HepG2 (cell line): ENCODE measurements at regions not wholly inside any gene's neighbourhood (a gene's known extent, or its start where the extent isn't known, plus 50 kb on each side); places are given as distances from the start of the nearest gene placed in this dataset.

Experiments used
- ATAC-seq: fragments of 200-7000 bp; cut with Tn5 transposase; 3 replicates; pipeline ENCODE4 v1.9.1; 2020; ENCODE audit warnings: mild to moderate bottlenecking, moderate library complexity
- BruUV-seq: library from RNA; stranded (reverse); fragments of 400-500 nt; replicated peaks from 2 replicates; lab custom pipeline; 2021; lab: Mats Ljungman, UMichigan
- CTCF ChIA-PET: fragments of 300-600 bp; formaldehyde crosslinking; extraction: SDS; loops from one replicate; lab custom pipeline; 2021; ENCODE audit warnings: low total read pairs, inconsistent platforms, low intra/inter-chr PET ratio; lab: Yijun Ruan, JAX
- POLR2A ChIA-PET: fragments of 350-600 bp; sonication (Branson Sonifier 250); formaldehyde crosslinking; loops from one replicate; lab custom pipeline; 2020; ENCODE audit warnings: antibody characterized with exemption, inconsistent platforms; lab: Yijun Ruan, JAX
- DNase-seq: peaks from one replicate; pipeline ENCODE4 v3.0.0-alpha.2; 2015; ENCODE audit warnings: low spot score
- FAIRE-seq: peaks from 3 replicates; lab custom pipeline; 2011; peaks lifted over from hg19 to GRCh38; lab: Jason Lieb, UNC
- H2AFZ ChIP-seq: one replicate; pipeline ENCODE4 v1.6.1; 2011; ENCODE audit warnings: low read length, inconsistent platforms
- H3K27ac ChIP-seq: fragments of 300-600 bp; 3 replicates; pipeline ENCODE4 v1.8.0; 2011; ENCODE audit warnings: mixed run types, mild to moderate bottlenecking, mixed read lengths, low read length, inconsistent platforms; ENCODE audit not compliant: insufficient read depth; ENCODE audit errors: extremely low read length
- H3K27me3 ChIP-seq, 2 experiments: fragments of 200-600 bp in 1 of 2; 2 replicates in 1 of 2; 3 replicates in 1 of 2; pipeline versions ENCODE4 v1.6.0 to v1.8.0; 2011; ENCODE audit warnings: low read length in 2 of 2, mild to moderate bottlenecking in 2 of 2, moderate library complexity in 2 of 2, inconsistent platforms in 1 of 2; ENCODE audit not compliant: insufficient read depth in 2 of 2, control insufficient read depth in 1 of 2
- H3K36me3 ChIP-seq, 2 experiments: fragments of 200-600 bp in 1 of 2; replicated peaks in 1 of 2; 2 replicates in 1 of 2; 3 replicates in 1 of 2; pipeline versions ENCODE4 v1.5.1 to v1.8.0; 2011; ENCODE audit warnings: low read length in 2 of 2, inconsistent platforms in 1 of 2; ENCODE audit not compliant: insufficient read depth in 2 of 2, control insufficient read depth in 1 of 2
- H3K4me1 ChIP-seq: 2 replicates; pipeline ENCODE4 v1.5.1; 2012; ENCODE audit warnings: low read length, inconsistent platforms; ENCODE audit not compliant: insufficient read depth
- H3K4me2 ChIP-seq: 2 replicates; pipeline ENCODE4 v1.6.0; 2011; ENCODE audit warnings: low read depth, low read length, inconsistent platforms
- H3K4me3 ChIP-seq, 3 experiments: fragments of 200-600 bp in 1 of 3; sonication (generic), shearing (Covaris generic) in 1 of 3; replicated peaks in 1 of 3; 2 replicates each; pipeline ENCODE4 v1.5.1; 2011 to 2016; ENCODE audit warnings: low read length in 3 of 3, inconsistent platforms in 2 of 3, low read depth in 2 of 3, mild to moderate bottlenecking in 2 of 3, control low read depth in 1 of 3, mixed read lengths in 1 of 3; ENCODE audit not compliant: insufficient read depth in 1 of 3
- H3K79me2 ChIP-seq: one replicate; pipeline ENCODE4 v1.6.1; 2011; ENCODE audit warnings: low read length, inconsistent platforms; ENCODE audit not compliant: insufficient read depth
- H3K9ac ChIP-seq: 2 replicates; pipeline ENCODE4 v1.6.0; 2011; ENCODE audit warnings: mild to moderate bottlenecking, low read depth, low read length, inconsistent platforms; ENCODE audit not compliant: insufficient read depth
- H3K9me3 ChIP-seq: 2 replicates; pipeline ENCODE4 v1.5.1; 2012; ENCODE audit warnings: mild to moderate bottlenecking, low read length
- H4K20me1 ChIP-seq: 2 replicates; pipeline ENCODE4 v1.6.0; 2011; ENCODE audit warnings: inconsistent platforms, mild to moderate bottlenecking, low read length, moderate library complexity; ENCODE audit not compliant: insufficient read depth
- CREM ChIP-seq, 2 experiments: sonication (generic) in 1 of 2; formaldehyde crosslinking in 1 of 2; IDR thresholded peaks; 2 replicates each; pipeline versions ENCODE4 v1.4.0 to v1.6.1; 2016 to 2020; ENCODE audit warnings: antibody characterized with exemption in 1 of 2, mild to moderate bottlenecking in 1 of 2, missing genetic modification reagents in 1 of 2
- MIXL1 ChIP-seq: IDR thresholded peaks from 2 replicates; pipeline ENCODE4 v1.6.1; 2016
- MYNN ChIP-seq: sonication (generic); formaldehyde crosslinking; IDR thresholded peaks from 2 replicates; pipeline ENCODE4 v1.4.0; 2020; ENCODE audit warnings: mild to moderate bottlenecking, low read depth, missing genetic modification reagents
- NFKB2 ChIP-seq: sonication (generic); formaldehyde crosslinking; IDR thresholded peaks from 2 replicates; pipeline ENCODE4 v1.4.0; 2020; ENCODE audit warnings: missing genetic modification reagents, borderline replicate concordance
- NR2F2 ChIP-seq: IDR thresholded peaks from 2 replicates; pipeline ENCODE4 v1.6.1; 2012; ENCODE audit warnings: low read depth, inconsistent platforms, borderline replicate concordance
- SALL1 ChIP-seq: sonication (generic); formaldehyde crosslinking; IDR thresholded peaks from 2 replicates; pipeline ENCODE4 v1.8.0; 2022; ENCODE audit warnings: mild to moderate bottlenecking, missing genetic modification reagents
- TP53 ChIP-seq: sonication (generic); formaldehyde crosslinking; conservative IDR thresholded peaks from 2 replicates; pipeline ENCODE4 v1.4.0; 2020; ENCODE audit warnings: missing genetic modification reagents
- ZNF746 ChIP-seq: sonication (generic); formaldehyde crosslinking; IDR thresholded peaks from 2 replicates; pipeline ENCODE4 v1.8.0; 2022; ENCODE audit warnings: mild to moderate bottlenecking, missing genetic modification reagents
- ZNF775 ChIP-seq: sonication (generic); formaldehyde crosslinking; IDR thresholded peaks from 2 replicates; pipeline ENCODE4 v1.4.0; 2020; ENCODE audit warnings: missing genetic modification reagents, mild to moderate bottlenecking, moderate library complexity, borderline replicate concordance
- WGBS: methylation state at CpG from one replicate; pipeline ENCODE4 v1.1.6; 2017; ENCODE audit warnings: low lambda C conversion rate; 5-methylcytosine and 5-hydroxymethylcytosine counted together
- in situ Hi-C: cut with HindIII; loops from 2 replicates; pipeline ENCODE4 v1.10.0; 2017; ENCODE audit warnings: low pct_unique_long_range_greater_than_20kb; ENCODE audit not compliant: extremely low pct_ligation_motif_present
- intact Hi-C: fragments of 100-400 bp; cut with micrococcal nuclease; formaldehyde crosslinking; loops from one replicate; pipeline ENCODE4 v1.10.0; 2022; ENCODE audit not compliant: unreplicated experiment
- TF ChIP-seq, protein P1 (sequence below): sonication (generic); formaldehyde crosslinking; IDR thresholded peaks from 2 replicates; pipeline ENCODE4 v1.8.0; 2022; ENCODE audit warnings: low read depth, missing genetic modification reagents
- TF ChIP-seq, protein P2 (sequence below): sonication (generic); formaldehyde crosslinking; IDR thresholded peaks from 2 replicates; pipeline ENCODE4 v1.8.0; 2022; ENCODE audit warnings: missing genetic modification reagents, mild to moderate bottlenecking, inconsistent platforms, borderline replicate concordance
- TF ChIP-seq, protein P3 (sequence below): sonication (generic); formaldehyde crosslinking; IDR thresholded peaks from 2 replicates; pipeline ENCODE4 v1.4.0; 2020; ENCODE audit warnings: mild to moderate bottlenecking, missing genetic modification reagents
- TF ChIP-seq, protein P4 (sequence below): sonication (generic); formaldehyde crosslinking; IDR thresholded peaks from 2 replicates; pipeline ENCODE4 v1.5.1; 2020; ENCODE audit warnings: missing genetic modification reagents, mild to moderate bottlenecking, borderline replicate concordance

DNA sequence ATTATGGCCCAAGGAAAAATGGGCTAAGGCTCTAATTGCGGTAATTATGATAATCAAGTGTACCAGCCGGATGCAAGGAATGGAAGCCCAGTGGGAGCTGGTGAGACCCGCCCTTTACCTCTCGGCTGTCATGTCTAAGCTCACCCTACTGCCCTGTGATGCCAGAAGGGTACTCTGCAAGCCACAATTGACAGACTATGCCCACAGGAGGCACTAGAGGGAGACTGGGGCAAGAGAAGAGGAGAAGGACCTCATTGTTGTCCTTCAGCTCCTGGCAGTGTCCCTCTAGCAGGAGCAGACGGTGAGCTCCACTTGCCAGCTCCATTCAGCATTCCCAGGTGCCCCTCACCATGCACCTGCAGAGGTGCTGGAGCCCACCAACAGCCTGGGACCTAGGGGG is 141.8 kb downstream of the SMIM20 start:
- 63% methylated on average over 5 of the region's 5 CpGs for WGBS
- BruUV-seq: no TSS peak
- FAIRE-seq (no peak), ATAC-seq (peak; percentile 48; the same call in 2 of the 3 replicates)
- intact Hi-C loops: no loop called here
- Histone ChIP-seq H3K4me1 (0 out of 2 replicates have a peak, but pooled peaks cover 6% of the 10 kb centered on the region), H3K79me2 (no peaks in the 10 kb centered on the region), H3K27ac (no peak overlapping the region)
- POLR2A ChIA-PET: no interaction called here
- TF ChIP-seq ZNF775 (no peak), MIXL1 (CRISPR knock-in tag) (no peak), CREM (IDR thresholded peaks at IDR 0.05) (no peak), CREM (CRISPR knock-in tag; IDR thresholded peaks at IDR 0.05) (no peak)
- TF ChIP-seq, all 625 proteins: peak for 0
- Histone ChIP-seq H3K4me3 (no peak overlapping the region), H2AFZ (no peak overlapping the region), H3K36me3 (no peaks in the 10 kb centered on the region), H4K20me1 (no peaks in the 10 kb centered on the region), H3K9me3 (no peaks in the 10 kb centered on the region), H3K4me2 (no peak overlapping the region), H3K9ac (no peak overlapping the region), H3K27me3 (peaks cover 0 to 1% of the 10 kb centered on the region in 2 experiments; a peak in 1 of 5 replicates)
- CTCF ChIA-PET: no interaction called here
- in situ Hi-C loops: no loop called here
- DNase-seq: no peak

DNA sequence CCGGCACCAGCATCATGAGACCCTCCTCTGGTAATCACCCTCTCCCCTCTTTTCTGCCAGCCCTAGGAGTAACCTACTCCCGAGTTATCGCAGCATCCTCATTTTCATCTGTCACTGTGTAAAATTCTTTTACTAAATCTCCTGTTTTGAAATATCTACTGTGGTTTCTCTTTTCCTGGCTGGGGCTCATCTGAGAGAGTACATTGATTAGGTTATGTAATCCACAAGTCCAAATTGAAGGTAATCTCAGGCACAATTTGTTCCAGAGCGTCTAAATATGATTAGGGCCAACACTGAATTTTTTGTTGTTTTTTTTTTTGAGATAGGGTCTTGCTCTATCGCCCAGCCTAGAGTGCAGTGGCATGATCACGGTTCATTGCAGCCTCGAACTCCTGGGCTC is 142.4 kb downstream of the SMIM20 start:
- in situ Hi-C loops (no loop called here), intact Hi-C loops (no loop called here)

More for the DNA sequence above, 142.4 kb downstream of the SMIM20 start:
- Histone ChIP-seq H3K9me3 (no peaks in the 10 kb centered on the region), H2AFZ (no peak overlapping the region), H3K4me1 (0 out of 2 replicates have a peak, but pooled peaks cover 6% of the 10 kb centered on the region), H3K4me3 (no peak overlapping the region), H3K9ac (no peak overlapping the region), H3K36me3 (no peaks in the 10 kb centered on the region), H4K20me1 (no peaks in the 10 kb centered on the region), H3K27ac (no peak overlapping the region), H3K27me3 (peaks cover 0 to 1% of the 10 kb centered on the region in 2 experiments; a peak in 1 of 5 replicates), H3K4me2 (no peak overlapping the region), H3K79me2 (no peaks in the 10 kb centered on the region)
- CTCF ChIA-PET: no interaction called here
- no peak for ATAC-seq
- WGBS: 30% methylated on average over 7 of the region's 7 CpGs
- BruUV-seq: no TSS peak
- DNase-seq: no peak
- POLR2A ChIA-PET: no interaction called here
- TF ChIP-seq, protein P1, sequence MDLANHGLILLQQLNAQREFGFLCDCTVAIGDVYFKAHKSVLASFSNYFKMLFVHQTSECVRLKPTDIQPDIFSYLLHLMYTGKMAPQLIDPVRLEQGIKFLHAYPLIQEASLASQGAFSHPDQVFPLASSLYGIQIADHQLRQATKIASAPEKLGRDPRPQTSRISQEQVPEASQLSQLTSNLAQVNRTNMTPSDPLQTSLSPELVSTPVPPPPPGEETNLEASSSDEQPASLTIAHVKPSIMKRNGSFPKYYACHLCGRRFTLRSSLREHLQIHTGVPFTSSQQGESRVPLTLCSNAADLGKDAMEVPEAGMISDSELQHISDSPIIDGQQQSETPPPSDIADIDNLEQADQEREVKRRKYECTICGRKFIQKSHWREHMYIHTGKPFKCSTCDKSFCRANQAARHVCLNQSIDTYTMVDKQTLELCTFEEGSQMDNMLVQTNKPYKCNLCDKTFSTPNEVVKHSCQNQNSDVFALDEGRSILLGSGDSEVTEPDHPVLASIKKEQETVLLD: no peak
- TF ChIP-seq SALL1: no peak
- TF ChIP-seq TP53 (CRISPR knock-in tag): no peak
- no peak for TF ChIP-seq MYNN
- TF ChIP-seq, protein P2, sequence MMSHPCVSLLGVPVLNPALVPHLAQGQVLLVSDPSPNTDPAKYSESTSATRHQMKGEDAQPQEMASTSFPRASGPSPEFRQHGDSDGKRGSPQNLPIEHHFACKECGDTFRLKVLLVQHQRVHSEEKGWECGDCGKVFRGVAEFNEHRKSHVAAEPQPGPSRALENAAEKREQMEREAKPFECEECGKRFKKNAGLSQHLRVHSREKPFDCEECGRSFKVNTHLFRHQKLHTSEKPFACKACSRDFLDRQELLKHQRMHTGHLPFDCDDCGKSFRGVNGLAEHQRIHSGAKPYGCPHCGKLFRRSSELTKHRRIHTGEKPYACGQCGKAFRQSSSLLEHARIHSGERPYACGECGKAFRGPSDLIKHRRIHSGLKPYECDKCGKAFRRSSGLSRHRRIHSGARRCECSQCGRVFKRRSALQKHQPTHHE: no peak
- TF ChIP-seq, protein P3, sequence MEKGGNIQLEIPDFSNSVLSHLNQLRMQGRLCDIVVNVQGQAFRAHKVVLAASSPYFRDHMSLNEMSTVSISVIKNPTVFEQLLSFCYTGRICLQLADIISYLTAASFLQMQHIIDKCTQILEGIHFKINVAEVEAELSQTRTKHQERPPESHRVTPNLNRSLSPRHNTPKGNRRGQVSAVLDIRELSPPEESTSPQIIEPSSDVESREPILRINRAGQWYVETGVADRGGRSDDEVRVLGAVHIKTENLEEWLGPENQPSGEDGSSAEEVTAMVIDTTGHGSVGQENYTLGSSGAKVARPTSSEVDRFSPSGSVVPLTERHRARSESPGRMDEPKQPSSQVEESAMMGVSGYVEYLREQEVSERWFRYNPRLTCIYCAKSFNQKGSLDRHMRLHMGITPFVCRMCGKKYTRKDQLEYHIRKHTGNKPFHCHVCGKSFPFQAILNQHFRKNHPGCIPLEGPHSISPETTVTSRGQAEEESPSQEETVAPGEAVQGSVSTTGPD (CRISPR knock-in tag): no peak
- TF ChIP-seq ZNF746 (CRISPR knock-in tag): no peak
- TF ChIP-seq, protein P4, sequence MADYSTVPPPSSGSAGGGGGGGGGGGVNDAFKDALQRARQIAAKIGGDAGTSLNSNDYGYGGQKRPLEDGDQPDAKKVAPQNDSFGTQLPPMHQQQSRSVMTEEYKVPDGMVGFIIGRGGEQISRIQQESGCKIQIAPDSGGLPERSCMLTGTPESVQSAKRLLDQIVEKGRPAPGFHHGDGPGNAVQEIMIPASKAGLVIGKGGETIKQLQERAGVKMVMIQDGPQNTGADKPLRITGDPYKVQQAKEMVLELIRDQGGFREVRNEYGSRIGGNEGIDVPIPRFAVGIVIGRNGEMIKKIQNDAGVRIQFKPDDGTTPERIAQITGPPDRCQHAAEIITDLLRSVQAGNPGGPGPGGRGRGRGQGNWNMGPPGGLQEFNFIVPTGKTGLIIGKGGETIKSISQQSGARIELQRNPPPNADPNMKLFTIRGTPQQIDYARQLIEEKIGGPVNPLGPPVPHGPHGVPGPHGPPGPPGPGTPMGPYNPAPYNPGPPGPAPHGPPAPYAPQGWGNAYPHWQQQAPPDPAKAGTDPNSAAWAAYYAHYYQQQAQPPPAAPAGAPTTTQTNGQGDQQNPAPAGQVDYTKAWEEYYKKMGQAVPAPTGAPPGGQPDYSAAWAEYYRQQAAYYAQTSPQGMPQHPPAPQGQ (CRISPR knock-in tag): no peak
- TF ChIP-seq NR2F2: no peak
- no peak for TF ChIP-seq NFKB2 (CRISPR knock-in tag)
- FAIRE-seq: no peak
